Parathyroid adenoma (tissue), 2 donors: ENCODE measurements at regions not wholly inside any gene's neighbourhood (a gene's known extent, or its start where the extent isn't known, plus 50 kb on each side); places are given as distances from the start of the nearest gene placed in this dataset.

Experiments
- H2AFZ ChIP-seq: fragments of 300-600 bp; sonication (generic); one replicate; pipeline ENCODE4 v1.7.0; 2017; ENCODE audit warnings: antibody characterized with exemption, mild to moderate bottlenecking
- H3K27ac ChIP-seq: fragments of 300-600 bp; sonication (generic); one replicate; pipeline ENCODE4 v1.7.0; 2017
- H3K27me3 ChIP-seq: fragments of 300-600 bp; sonication (generic); one replicate; pipeline ENCODE4 v1.7.0; 2017; ENCODE audit warnings: low read length; ENCODE audit not compliant: control insufficient read depth, insufficient read depth
- H3K36me3 ChIP-seq: fragments of 300-600 bp; sonication (generic); one replicate; pipeline ENCODE4 v1.7.0; 2017; ENCODE audit warnings: low read length; ENCODE audit not compliant: control insufficient read depth, insufficient read depth
- H3K4me1 ChIP-seq: fragments of 300-600 bp; sonication (generic); one replicate; pipeline ENCODE4 v1.7.0; 2017; ENCODE audit warnings: control low read depth
- H3K4me2 ChIP-seq: fragments of 300-600 bp; sonication (generic); one replicate; pipeline ENCODE4 v1.7.0; 2017; ENCODE audit warnings: low read length
- H3K4me3 ChIP-seq: fragments of 300-600 bp; sonication (generic); one replicate; pipeline ENCODE4 v1.7.0; 2017; ENCODE audit warnings: low read depth, low read length
- H3K79me2 ChIP-seq: fragments of 300-600 bp; sonication (generic); one replicate; pipeline ENCODE4 v1.7.0; 2017; ENCODE audit warnings: control low read depth
- H3K9ac ChIP-seq: fragments of 300-600 bp; sonication (generic); one replicate; pipeline ENCODE4 v1.7.0; 2017; ENCODE audit warnings: mild to moderate bottlenecking
- H3K9me3 ChIP-seq: fragments of 300-600 bp; sonication (generic); one replicate; pipeline ENCODE4 v1.7.0; 2017; ENCODE audit warnings: low read length; ENCODE audit not compliant: control insufficient read depth
- TF ChIP-seq, protein P1 (sequence below): fragments of 300-600 bp; sonication (generic); IDR thresholded peaks from one replicate; pipeline ENCODE4 v1.7.0; 2017; ENCODE audit warnings: antibody characterized with exemption, mild to moderate bottlenecking
- donor health status: primary hyperparathyroidism.

DNA sequence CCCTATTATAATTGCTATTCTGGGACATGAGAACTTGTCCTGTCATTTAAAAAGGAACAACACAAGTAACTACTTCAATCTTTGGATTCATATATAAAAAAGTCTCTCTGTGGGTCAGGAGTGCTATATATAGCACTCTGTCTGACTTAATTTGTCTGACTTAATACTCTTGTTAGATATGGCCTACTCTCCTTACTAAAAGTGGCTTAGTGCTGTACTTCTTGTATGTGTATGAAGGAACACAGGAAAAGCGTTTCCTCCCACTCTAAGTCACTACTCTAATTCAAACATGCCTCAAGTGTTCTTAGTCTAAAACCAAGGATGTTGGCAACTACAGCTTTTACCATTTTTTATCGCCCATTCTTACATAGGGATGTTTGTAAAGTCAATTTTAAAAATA, 255.2 kb upstream of the ROBO1 start:
- TF ChIP-seq, protein P1, sequence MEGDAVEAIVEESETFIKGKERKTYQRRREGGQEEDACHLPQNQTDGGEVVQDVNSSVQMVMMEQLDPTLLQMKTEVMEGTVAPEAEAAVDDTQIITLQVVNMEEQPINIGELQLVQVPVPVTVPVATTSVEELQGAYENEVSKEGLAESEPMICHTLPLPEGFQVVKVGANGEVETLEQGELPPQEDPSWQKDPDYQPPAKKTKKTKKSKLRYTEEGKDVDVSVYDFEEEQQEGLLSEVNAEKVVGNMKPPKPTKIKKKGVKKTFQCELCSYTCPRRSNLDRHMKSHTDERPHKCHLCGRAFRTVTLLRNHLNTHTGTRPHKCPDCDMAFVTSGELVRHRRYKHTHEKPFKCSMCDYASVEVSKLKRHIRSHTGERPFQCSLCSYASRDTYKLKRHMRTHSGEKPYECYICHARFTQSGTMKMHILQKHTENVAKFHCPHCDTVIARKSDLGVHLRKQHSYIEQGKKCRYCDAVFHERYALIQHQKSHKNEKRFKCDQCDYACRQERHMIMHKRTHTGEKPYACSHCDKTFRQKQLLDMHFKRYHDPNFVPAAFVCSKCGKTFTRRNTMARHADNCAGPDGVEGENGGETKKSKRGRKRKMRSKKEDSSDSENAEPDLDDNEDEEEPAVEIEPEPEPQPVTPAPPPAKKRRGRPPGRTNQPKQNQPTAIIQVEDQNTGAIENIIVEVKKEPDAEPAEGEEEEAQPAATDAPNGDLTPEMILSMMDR, result no peak
- H3K4me1 ChIP-seq, result no peaks in the 10 kb centered on the region
- no peaks in the 10 kb centered on the region for H3K9me3 ChIP-seq
- H3K9ac ChIP-seq, result no peak overlapping the region
- no peak overlapping the region for H3K4me2 ChIP-seq
- no peaks in the 10 kb centered on the region for H3K27me3 ChIP-seq
- H2AFZ ChIP-seq, result no peak overlapping the region
- no peaks in the 10 kb centered on the region for H3K36me3 ChIP-seq
- no peak overlapping the region for H3K4me3 ChIP-seq
- no peaks in the 10 kb centered on the region for H3K79me2 ChIP-seq
- H3K27ac ChIP-seq, result no peak overlapping the region

DNA sequence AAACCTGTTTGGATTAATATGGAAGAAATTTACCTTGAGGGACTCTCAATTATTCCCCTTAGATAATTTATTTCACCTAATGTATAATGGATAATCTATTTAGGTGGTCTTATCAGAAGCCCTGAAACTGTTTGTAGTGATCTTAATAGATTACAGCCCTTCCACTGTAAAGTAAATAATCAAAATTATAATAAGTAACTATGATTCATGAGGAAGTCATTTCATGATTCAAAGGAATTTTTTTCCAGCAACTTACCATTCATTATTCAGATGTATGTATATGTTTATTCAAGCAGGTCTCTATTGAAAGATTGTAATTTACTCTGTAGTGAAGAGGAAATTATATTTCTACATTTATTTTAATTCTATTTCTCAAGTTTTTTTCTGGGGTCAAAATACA, 250.6 kb upstream of the ROBO1 start:
- no peaks in the 10 kb centered on the region for H3K4me1 ChIP-seq
- H3K9ac ChIP-seq, result no peak overlapping the region
- no peaks in the 10 kb centered on the region for H3K36me3 ChIP-seq
- no peak overlapping the region for H2AFZ ChIP-seq
- no peak overlapping the region for H3K27ac ChIP-seq
- no peaks in the 10 kb centered on the region for H3K79me2 ChIP-seq
- H3K27me3 ChIP-seq, result no peaks in the 10 kb centered on the region
- H3K9me3 ChIP-seq, result no peaks in the 10 kb centered on the region
- TF ChIP-seq, protein P1, result no peak
- H3K4me2 ChIP-seq, result no peak overlapping the region
- no peak overlapping the region for H3K4me3 ChIP-seq

DNA sequence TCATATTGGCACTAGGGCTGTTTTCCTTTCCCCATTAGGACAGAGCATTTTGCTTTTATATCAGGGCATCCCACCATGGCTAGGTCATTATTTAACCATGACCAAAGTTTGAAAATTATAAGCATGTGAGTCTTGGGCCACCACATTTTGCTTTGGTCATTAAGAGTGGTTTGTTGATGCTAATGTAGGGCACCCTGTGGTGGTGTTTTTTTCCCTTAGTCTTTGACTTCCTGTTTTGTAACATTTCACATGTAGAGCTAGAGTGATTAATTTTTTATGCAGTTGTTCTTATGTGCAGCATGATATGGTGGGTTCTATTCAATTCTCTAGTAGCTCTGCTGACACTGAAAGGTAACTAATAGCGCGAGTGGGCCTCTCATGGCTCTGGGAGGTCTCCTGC, 249.6 kb upstream of the ROBO1 start:
- no peaks in the 10 kb centered on the region for H3K79me2 ChIP-seq
- TF ChIP-seq, protein P1, result no peak
- H3K9ac ChIP-seq, result no peak overlapping the region
- no peaks in the 10 kb centered on the region for H3K9me3 ChIP-seq
- H2AFZ ChIP-seq, result no peak overlapping the region
- H3K4me1 ChIP-seq, result no peaks in the 10 kb centered on the region
- H3K27me3 ChIP-seq, result no peaks in the 10 kb centered on the region
- H3K4me3 ChIP-seq, result no peak overlapping the region
- no peak overlapping the region for H3K4me2 ChIP-seq
- H3K27ac ChIP-seq, result no peak overlapping the region
- H3K36me3 ChIP-seq, result no peaks in the 10 kb centered on the region

DNA sequence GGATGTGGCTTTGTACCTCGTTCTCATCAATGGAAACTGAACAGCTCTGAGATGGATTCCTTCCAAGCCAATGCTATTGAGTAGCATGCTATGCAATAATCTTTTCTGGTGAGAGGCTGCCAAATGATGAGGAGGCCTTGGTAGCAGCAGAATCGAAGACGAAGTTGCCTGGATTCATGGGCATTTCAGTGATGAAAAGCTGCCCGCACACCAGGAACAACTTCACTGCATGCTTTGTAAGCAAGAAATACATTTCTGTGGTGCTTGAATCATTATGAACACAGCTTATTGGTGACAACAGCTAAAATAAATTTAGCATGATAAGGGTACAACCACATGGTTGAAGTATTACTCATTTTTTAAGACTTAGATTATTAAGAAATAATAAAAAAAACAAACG, 246.8 kb upstream of the ROBO1 start:
- TF ChIP-seq, protein P1, result no peak
- no peak overlapping the region for H2AFZ ChIP-seq
- no peaks in the 10 kb centered on the region for H3K4me1 ChIP-seq
- H3K36me3 ChIP-seq, result no peaks in the 10 kb centered on the region
- H3K4me3 ChIP-seq, result no peak overlapping the region
- no peaks in the 10 kb centered on the region for H3K27me3 ChIP-seq
- H3K27ac ChIP-seq, result no peak overlapping the region
- no peak overlapping the region for H3K9ac ChIP-seq
- no peaks in the 10 kb centered on the region for H3K9me3 ChIP-seq
- no peaks in the 10 kb centered on the region for H3K79me2 ChIP-seq
- no peak overlapping the region for H3K4me2 ChIP-seq

DNA sequence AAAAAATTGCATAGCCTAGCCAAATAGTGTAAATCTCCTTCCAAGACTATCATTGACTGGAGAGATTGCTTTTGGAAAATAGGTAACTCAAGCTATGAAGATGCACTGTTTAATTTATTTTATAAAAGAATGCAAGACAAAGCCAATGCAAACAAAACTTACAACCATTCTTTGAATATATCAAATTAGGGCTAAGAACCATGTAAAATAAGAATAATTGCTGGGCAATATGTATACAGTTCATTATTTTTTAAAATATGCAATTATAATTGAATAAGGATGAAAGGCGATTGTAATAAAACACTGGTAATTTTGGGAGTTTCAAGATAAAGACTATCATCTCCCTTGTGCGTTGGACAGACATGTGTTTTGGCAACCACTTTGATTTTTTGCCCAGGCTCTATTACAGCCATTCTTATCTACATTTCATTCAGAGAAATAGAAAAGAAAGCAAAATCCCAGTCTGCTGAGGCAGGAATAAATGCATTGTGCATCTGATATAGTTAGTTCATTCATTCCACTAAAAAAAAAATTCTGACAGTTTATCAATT, 242.3 kb upstream of the ROBO1 start:
- no peak overlapping the region for H3K4me2 ChIP-seq
- H3K27me3 ChIP-seq, result no peaks in the 10 kb centered on the region
- no peaks in the 10 kb centered on the region for H3K36me3 ChIP-seq
- TF ChIP-seq, protein P1, result no peak
- no peak overlapping the region for H3K4me3 ChIP-seq
- H2AFZ ChIP-seq, result no peak overlapping the region
- H3K9me3 ChIP-seq, result no peaks in the 10 kb centered on the region
- H3K9ac ChIP-seq, result no peak overlapping the region
- H3K27ac ChIP-seq, result no peak overlapping the region
- H3K4me1 ChIP-seq, result no peaks in the 10 kb centered on the region
- H3K79me2 ChIP-seq, result no peaks in the 10 kb centered on the region
